SIG-M5 treated with dmso at 0.1 percent for 504 hours (cell line): ENCODE measurements at regions not wholly inside any gene's neighbourhood (a gene's known extent, or its start where the extent isn't known, plus 50 kb on each side); places are given as distances from the start of the nearest gene placed in this dataset.

Experiments used
- DNase-seq: peaks from one replicate; lab custom pipeline; 2025; ENCODE audit not compliant: unreplicated experiment; lab: John Stamatoyannopoulos, UW

GRCh38 chr2:228665232-228665631, 483.7 kb upstream of the SPHKAP start:
- DNase-seq = no peak

DNA sequence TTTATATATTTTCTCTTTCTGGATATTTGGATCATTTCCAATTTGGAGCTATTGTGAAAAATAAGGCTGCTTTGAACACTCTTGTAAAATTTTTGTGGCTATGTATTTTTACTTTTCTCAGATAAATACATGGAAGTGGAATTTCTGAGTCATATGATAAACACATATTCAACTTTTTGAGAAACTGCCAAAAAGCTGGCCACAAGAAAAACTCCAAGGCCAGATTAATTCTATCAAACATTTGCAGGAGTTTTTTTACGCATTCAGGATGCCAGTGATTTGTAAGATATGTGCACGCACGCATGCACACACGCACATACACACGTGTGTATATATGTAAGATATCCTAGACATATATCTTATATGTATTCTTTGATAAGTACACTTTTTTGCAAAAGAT, 477.5 kb upstream of the SPHKAP start:
- DNase-seq = no peak

- peak; percentile 23 for DNase-seq
These were observed 476.4 kb upstream of the SPHKAP start for GRCh38 chr2:228657807-228658402.

- no peak for DNase-seq
These were observed 473.8 kb upstream of the SPHKAP start for GRCh38 chr2:228655331-228655730.

- DNase-seq = no peak
These were observed 473.2 kb upstream of the SPHKAP start for GRCh38 chr2:228654707-228655106.

DNA sequence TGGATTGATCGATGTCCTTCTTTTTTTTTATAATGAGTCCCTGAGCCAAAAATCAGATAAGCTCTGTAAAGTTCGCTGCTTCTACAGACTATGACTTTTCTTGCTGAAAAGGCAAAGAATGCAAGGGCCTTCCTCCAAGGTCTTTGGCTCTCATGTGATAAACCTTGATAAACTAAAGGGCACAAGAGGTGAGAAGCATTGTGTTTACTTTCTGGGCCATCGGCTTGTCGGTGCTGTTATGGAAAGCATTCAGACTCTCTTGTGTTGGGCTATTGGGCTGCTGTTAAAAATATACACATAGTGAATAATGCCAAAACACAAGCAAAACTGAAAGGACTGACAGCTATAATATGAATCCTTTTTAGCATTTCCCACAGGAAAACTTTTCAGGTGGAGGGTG, 472.4 kb upstream of the SPHKAP start:
- DNase-seq = no peak

GRCh38 chr2:228652366-228652765, 470.9 kb upstream of the SPHKAP start:
- DNase-seq = no peak

DNA sequence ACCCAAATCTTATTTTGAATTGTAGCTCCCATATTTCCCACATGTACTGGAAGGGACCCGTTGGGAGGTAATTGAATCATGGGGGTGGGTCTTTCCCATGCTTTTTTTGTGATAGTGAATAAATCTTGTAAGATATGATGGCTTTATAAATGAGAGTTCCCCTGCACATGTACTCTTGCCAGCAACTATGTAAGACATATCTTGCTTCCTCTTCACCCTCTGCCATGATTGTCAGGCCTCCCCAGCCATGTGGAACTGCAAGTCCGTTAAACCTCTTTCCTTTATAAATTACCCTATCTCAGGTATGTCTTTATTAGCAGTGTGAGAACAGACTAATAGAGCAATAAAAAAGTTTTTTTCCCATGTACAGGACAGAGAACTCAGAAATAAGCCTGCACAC, 468.4 kb upstream of the SPHKAP start:
- DNase-seq = no peak

DNA sequence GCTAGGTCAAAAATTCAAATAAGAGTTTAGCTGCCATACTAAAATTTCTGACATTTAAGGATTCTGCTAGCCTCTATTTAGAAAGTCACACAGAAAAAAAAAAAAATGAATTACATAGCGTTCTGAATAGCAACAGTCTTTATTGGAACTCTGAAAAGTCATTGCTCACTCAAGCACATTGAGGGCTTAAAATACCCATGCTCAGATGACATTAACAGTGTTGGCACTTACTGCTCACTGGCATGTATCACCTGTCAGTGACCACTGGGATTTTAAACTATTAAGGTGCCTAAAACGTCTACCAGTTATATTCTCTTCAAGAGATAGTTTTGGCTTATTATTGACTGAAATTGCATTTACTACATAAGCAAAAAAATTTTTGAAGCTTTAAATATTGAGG, 468.0 kb upstream of the SPHKAP start:
- DNase-seq = no peak

DNA sequence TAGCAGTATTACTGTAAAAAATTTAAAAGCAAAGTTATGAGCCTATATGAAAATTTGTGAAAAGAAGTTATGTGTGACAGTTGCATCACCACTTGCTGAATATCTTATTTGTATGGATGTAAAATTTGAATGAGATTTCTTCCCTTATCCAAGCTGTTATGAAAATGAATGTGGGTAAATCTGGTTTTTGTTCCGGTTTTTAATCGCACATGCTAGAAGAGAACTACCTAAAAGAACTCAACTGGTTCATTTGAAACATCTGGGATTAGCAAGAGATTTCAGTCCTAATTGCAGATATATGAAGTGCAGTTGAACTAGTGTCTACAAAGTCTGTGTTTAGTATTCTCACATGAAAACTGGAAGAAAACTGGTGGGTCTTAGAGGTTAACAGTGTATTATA, 467.1 kb upstream of the SPHKAP start:
- no peak for DNase-seq

DNA sequence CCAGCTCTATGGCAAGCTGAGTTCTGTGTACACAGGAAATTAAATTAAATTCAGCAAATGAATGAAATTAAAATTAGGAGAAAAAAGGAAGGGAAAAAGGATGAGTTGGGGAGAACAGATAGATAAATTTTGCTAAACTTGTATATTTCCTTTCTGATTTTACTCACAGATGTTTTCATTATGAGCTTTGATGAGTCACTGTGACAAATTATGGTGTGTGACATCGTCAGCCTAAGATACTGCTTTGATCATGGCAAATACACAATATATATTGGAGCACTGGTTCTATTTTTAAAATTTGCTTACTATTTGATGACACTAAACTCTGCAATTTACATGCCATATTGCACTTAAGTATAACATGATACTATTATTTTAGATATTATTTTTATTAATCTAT, 464.6 kb upstream of the SPHKAP start:
- DNase-seq = no peak

GRCh38 chr2:228644199-228644598, 462.7 kb upstream of the SPHKAP start:
- DNase-seq = no peak

DNA sequence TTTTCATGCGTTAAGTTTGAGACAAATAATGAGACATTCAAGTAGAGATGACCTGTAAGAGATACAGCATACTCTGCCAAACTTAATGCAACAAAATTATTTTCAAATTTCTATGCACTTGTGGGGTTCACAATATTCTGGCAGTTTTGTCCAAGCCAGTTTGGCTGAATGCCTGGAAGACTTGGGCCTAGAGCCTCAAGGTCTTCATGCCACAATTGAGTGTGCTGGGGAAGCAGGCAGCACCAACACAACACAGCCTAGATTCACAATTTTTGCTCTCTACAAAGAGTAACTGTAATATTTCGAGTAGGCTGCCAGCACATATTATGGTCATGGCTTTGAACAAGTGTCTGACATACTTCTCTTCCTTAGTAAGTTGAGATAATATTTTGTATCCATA, 461.4 kb upstream of the SPHKAP start:
- no peak for DNase-seq

DNA sequence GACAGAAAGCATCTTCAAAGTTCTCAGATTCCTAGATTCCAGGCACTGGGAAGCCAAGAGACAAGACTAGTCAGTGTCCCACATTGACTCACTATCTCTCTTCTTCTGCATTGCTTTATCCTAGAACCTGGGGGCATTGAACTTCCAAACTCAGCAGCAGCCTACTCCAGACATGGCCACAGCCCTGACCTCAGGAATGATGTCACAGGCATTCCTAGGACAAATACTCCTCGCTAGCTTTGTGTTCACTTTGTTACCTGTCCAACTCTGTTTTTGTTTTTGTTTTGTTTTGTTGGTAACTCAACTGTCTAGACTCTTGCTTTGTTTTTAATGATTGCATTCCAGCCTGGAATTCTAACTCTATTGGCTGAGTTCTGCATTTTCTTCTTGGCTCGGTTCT, 449.3 kb upstream of the SPHKAP start:
- DNase-seq = no peak

- DNase-seq = no peak
These were observed 447.8 kb upstream of the SPHKAP start for GRCh38 chr2:228629251-228629650.

DNA sequence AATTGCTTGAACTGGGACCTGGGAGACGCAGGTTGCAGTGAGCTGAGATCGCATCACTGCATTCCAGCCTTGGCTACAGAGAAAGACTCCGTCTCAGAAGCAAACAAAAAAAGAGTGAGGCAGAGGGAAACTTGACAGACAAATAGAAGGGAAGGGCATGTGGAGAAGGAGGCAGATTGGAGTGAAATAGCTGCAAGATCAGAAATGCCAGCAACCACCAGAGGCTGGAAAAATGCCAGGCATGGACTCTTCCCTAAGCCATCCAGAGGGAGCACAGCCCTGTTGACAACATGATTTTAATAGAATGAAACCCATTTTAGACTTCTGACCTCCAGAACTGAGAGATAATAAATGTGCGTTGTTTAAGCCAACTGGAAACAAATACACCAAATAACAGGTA, 447.2 kb upstream of the SPHKAP start:
- DNase-seq = no peak

DNA sequence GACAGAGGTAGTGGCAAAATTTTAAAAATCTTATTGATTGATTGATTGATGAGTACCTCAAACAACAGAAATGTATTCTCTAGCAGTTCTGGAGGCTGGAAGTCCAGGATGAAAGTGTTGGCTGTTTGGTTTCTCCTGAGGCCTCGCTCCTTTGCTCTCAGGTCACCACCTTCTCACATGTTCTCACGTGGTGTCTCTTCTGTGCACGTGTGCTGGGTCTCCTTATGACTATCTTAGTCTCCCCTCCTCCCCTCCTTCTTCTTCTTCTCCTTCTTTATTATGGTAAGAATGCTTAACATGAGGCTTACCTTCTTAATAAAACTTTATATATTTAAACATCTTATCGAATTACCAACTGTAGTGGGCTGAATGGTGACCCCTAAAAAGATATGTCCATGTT, 446.0 kb upstream of the SPHKAP start:
- DNase-seq = no peak

DNA sequence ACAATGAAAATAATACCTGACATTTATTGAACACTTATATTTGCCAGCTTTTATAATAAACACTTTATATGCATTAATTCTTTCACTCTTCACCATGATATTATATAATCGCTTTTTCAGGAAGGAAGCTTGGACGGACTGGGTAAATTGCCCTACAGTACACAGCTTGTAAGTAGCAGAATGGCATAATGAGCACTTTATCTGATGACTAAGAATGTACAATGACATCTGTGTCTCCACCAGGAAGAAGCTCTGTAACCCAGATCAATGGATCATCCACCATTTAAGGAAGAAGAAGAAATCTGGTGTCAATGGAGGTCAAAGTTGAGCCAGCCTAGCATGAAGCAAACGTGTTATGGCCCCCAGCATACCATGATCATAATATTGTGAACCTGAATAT, 444.0 kb upstream of the SPHKAP start:
- DNase-seq = no peak

GRCh38 chr2:228624733-228625132, 443.2 kb upstream of the SPHKAP start:
- DNase-seq = no peak

- no peak for DNase-seq
These were observed 434.0 kb upstream of the SPHKAP start for GRCh38 chr2:228615496-228615895.

DNA sequence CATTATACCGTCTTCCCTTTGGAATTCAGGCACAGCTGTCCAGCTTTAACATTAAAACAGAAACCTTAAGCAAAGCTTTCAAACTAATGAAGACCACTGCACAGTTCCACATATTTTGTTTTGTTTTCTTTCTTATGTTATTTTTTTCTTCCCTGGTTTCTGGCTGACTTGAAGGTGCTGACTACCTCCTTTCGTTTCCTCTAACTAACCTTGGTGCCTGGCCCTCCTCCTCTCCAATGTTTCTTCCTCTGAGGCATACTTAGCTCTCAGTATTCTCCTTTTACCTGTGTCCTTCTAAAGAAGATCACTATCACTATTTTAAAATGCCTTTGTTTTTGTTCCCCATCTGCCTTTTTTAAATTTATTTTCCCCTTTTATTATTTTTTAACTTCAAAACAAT, 433.3 kb upstream of the SPHKAP start:
- DNase-seq = no peak

DNA sequence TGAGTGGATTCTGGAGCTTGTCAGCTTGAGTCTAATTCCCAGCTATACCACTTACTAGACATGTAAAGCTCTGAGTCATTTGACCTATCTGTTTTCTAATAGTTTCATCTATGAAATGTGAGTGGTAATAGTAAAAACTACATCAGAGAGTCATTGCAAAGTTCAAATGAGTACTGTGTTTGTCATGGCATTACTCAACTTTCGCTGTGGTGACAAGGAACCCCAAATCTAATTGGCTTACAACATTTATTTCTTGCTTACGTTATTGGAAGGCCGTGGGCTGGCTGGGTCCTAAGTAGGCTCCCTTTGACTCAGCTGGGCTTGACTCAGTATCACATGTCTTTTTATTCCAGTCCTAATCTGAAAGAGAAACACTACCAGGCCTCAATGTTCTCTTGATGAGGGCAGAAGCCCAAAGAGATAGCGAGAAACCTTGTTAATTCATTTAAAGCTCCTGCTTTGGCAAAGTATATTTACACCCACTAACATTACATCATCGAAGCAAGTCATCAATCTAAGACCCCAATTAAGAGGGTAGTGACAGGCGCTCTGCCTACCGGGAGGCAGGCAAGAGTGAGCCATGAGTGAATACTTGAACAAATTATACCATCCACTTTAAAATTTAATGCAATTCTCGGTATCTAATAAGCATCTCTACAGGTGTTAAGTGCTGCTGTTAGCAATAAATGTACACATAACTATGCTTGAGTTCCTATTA, 431.8 kb upstream of the SPHKAP start:
- DNase-seq = no peak

DNA sequence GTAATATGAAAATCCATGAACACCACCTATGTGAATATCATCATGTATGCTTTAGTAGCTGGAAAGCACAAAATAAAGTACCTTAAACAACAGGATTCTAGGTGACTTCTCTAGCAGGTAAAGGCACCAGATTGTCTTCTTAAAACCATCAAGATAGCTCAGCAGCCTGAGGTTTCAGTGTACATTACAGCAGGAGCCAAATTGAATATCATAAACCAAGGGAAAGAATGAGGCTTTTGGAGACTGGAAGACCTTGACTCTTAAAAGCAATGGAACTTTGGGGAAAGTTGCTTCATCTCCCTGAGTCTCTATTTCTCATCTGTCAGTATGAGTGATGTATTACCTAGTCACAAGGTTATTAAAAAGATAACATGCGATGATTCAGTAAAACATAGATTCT, 429.7 kb upstream of the SPHKAP start:
- DNase-seq = no peak
